ENCODE measurements at regions not wholly inside any gene's neighbourhood (a gene's known extent, or its start where the extent isn't known, plus 50 kb on each side); places are given as distances from the start of the nearest gene placed in this dataset.

DNA sequence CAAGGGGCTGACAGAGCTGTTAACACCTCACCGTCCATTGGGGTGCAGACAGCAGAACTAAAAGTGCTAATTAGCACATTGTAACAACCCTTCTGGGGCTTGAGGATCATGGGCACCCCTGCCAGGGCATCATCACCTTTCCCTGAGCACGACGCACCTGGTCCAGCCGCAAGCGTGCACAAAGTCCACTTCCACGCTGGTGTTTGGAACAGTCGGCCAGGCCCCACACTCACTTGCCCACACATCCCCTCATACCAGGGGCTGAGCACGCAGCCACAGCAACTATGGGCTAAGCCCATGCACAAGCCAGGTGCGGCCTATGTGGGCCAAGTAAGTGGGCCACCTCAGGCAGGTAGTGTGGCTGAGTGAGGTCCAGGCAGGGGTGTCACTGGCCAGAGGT, 148.7 kb downstream of the CCDC59 start:
- TF ChIP-seq, protein P1, sequence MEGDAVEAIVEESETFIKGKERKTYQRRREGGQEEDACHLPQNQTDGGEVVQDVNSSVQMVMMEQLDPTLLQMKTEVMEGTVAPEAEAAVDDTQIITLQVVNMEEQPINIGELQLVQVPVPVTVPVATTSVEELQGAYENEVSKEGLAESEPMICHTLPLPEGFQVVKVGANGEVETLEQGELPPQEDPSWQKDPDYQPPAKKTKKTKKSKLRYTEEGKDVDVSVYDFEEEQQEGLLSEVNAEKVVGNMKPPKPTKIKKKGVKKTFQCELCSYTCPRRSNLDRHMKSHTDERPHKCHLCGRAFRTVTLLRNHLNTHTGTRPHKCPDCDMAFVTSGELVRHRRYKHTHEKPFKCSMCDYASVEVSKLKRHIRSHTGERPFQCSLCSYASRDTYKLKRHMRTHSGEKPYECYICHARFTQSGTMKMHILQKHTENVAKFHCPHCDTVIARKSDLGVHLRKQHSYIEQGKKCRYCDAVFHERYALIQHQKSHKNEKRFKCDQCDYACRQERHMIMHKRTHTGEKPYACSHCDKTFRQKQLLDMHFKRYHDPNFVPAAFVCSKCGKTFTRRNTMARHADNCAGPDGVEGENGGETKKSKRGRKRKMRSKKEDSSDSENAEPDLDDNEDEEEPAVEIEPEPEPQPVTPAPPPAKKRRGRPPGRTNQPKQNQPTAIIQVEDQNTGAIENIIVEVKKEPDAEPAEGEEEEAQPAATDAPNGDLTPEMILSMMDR (optimal IDR thresholded peaks at IDR 0.05 in 1 of 3, IDR thresholded peaks at IDR 0.05 in 1 of 3, conservative IDR thresholded peaks at IDR 0.05 in 1 of 3; ENCODE audit: extremely low read depth in 1 of 3, insufficient read depth in 2 of 3, low read length in 3 of 3), result no peak
- TF ChIP-seq EZH2 (IDR thresholded peaks at IDR 0.05; ENCODE audit: low read length), result no peak
